Esophagus squamous epithelium (tissue), 5 donors: ENCODE measurements at regions not wholly inside any gene's neighbourhood (a gene's known extent, or its start where the extent isn't known, plus 50 kb on each side); places are given as distances from the start of the nearest gene placed in this dataset.

Source experiments
- DNase-seq: peaks from one replicate; lab custom pipeline; 2025; lab: John Stamatoyannopoulos, UW
- H3K27ac ChIP-seq, 4 donors: fragments of 200-600 bp; sonication (generic); one replicate each; pipeline ENCODE4 v1.5.1; 2016 to 2019; ENCODE audit warnings: mild to moderate bottlenecking in 1 of 4
- H3K27me3 ChIP-seq, 4 donors: fragments of 200-600 bp; sonication (generic); 1 replicate in 3 of 4; 2 replicates in 1 of 4; pipeline versions ENCODE4 v1.5.1 to v1.6.0; 2017 to 2021; ENCODE audit warnings: antibody characterized with exemption in 1 of 4
- H3K36me3 ChIP-seq, 3 donors: fragments of 200-600 bp; sonication (generic); one replicate each; pipeline ENCODE4 v1.5.1; 2016 to 2019
- H3K4me1 ChIP-seq, 3 donors: fragments of 200-600 bp; sonication (generic); one replicate each; pipeline ENCODE4 v1.5.1; 2017 to 2019
- H3K4me3 ChIP-seq, 4 donors: fragments of 200-600 bp; sonication (generic); 1 replicate in 3 of 4; 2 replicates in 1 of 4; pipeline ENCODE4 v1.5.1; 2016 to 2019; ENCODE audit warnings: mild to moderate bottlenecking in 2 of 4, moderate library complexity in 1 of 4
- H3K9me3 ChIP-seq, 3 donors: fragments of 200-600 bp; sonication (generic); one replicate each; pipeline ENCODE4 v1.5.1; 2016 to 2019
- CTCF ChIP-seq, 6 experiments: fragments of 450-650 bp in 4 of 6; fragments of 200-600 bp in 2 of 6; sonication (generic) in 2 of 6; IDR thresholded peaks; one replicate each; pipeline ENCODE4 v1.5.1; 2016 to 2019; ENCODE audit warnings: antibody characterized with exemption in 6 of 6, mild to moderate bottlenecking in 4 of 6, moderate library complexity in 4 of 6
- POLR2A ChIP-seq, 4 donors: fragments of 450-650 bp; IDR thresholded peaks; one replicate each; pipeline ENCODE4 v1.6.1; 2017; ENCODE audit warnings: antibody characterized with exemption in 4 of 4, mild to moderate bottlenecking in 4 of 4, moderate library complexity in 3 of 4
- WGBS, 2 donors: methylation state at CpG; one replicate each; pipeline ENCODE4 v1.1.5; 2018; 5-methylcytosine and 5-hydroxymethylcytosine counted together
- intact Hi-C: fragments of 100-400 bp; cut with DNase I; formaldehyde crosslinking; loops from one replicate; pipeline ENCODE4 v1.15.0; 2022
- donor health status: DM: yes; HTN: yes; CAD: no.

- no peak for DNase-seq
- Histone ChIP-seq H3K27ac (no peak overlapping the region), H3K36me3 (no peaks in the 10 kb centered on the region), H3K4me3 (no peak overlapping the region), H3K27me3 (no peaks in the 10 kb centered on the region), H3K9me3 (no peaks in the 10 kb centered on the region), H3K4me1 (no peaks in the 10 kb centered on the region)
- intact Hi-C loops: no loop called here
- 72 to 73% methylated on average over 3 of the region's 3 CpGs for WGBS, 2 donors
- no peak for TF ChIP-seq POLR2A (IDR thresholded peaks at IDR 0.05)
- TF ChIP-seq CTCF (IDR thresholded peaks at IDR 0.05): no peak
Measured at GRCh38 chr3:76859596-76859995, 180.3 kb upstream of the ROBO2 start.

GRCh38 chr3:76864355-76864754 is 175.5 kb upstream of the ROBO2 start:
- TF ChIP-seq CTCF (IDR thresholded peaks at IDR 0.05): no peak
- TF ChIP-seq POLR2A (IDR thresholded peaks at IDR 0.05): no peak
- H3K36me3 ChIP-seq: no peaks in the 10 kb centered on the region
- H3K27ac ChIP-seq: no peak overlapping the region
- no peak overlapping the region for H3K4me3 ChIP-seq
- H3K4me1 ChIP-seq: no peaks in the 10 kb centered on the region
- intact Hi-C loops: no loop called here
- WGBS, 2 donors: 84 to 85% methylated on average over 4 of the region's 4 CpGs
- DNase-seq: no peak
- no peaks in the 10 kb centered on the region for H3K9me3 ChIP-seq
- H3K27me3 ChIP-seq: no peaks in the 10 kb centered on the region

GRCh38 chr3:76866729-76867408 is 173.0 kb upstream of the ROBO2 start:
- Histone ChIP-seq H3K4me1 (no peaks in the 10 kb centered on the region), H3K27me3 (no peaks in the 10 kb centered on the region), H3K4me3 (no peak overlapping the region), H3K9me3 (no peaks in the 10 kb centered on the region), H3K36me3 (no peaks in the 10 kb centered on the region), H3K27ac (no peak overlapping the region)
- 61 to 62% methylated on average over 5 of the region's 5 CpGs for WGBS, 2 donors
- intact Hi-C loops: no loop called here
- no peak for DNase-seq
- TF ChIP-seq POLR2A (IDR thresholded peaks at IDR 0.05) (no peak), CTCF (IDR thresholded peaks at IDR 0.05) (no peak)

- intact Hi-C loops: no loop called here
- Histone ChIP-seq H3K4me3 (no peak overlapping the region), H3K36me3 (no peaks in the 10 kb centered on the region), H3K9me3 (no peaks in the 10 kb centered on the region), H3K27ac (no peak overlapping the region), H3K4me1 (no peaks in the 10 kb centered on the region), H3K27me3 (no peaks in the 10 kb centered on the region)
- no peak for DNase-seq
- TF ChIP-seq CTCF (IDR thresholded peaks at IDR 0.05): no peak
- TF ChIP-seq POLR2A (IDR thresholded peaks at IDR 0.05): no peak
- WGBS, 2 donors: 65 to 70% methylated on average over 3 of the region's 3 CpGs
Measured at GRCh38 chr3:76869726-76870384, 170.0 kb upstream of the ROBO2 start.

GRCh38 chr3:76871655-76872054 is 168.2 kb upstream of the ROBO2 start:
- DNase-seq: no peak
- WGBS, 2 donors: 100% methylated on average over 1 of the region's 1 CpG
- H3K27ac ChIP-seq: no peak overlapping the region
- no peaks in the 10 kb centered on the region for H3K4me1 ChIP-seq
- no peaks in the 10 kb centered on the region for H3K27me3 ChIP-seq
- H3K36me3 ChIP-seq: no peaks in the 10 kb centered on the region
- H3K4me3 ChIP-seq: no peak overlapping the region
- TF ChIP-seq POLR2A (IDR thresholded peaks at IDR 0.05) (no peak), CTCF (IDR thresholded peaks at IDR 0.05) (no peak)
- intact Hi-C loops: no loop called here
- no peaks in the 10 kb centered on the region for H3K9me3 ChIP-seq
